HG03354 (cell line): ENCODE measurements at regions not wholly inside any gene's neighbourhood (a gene's known extent, or its start where the extent isn't known, plus 50 kb on each side); places are given as distances from the start of the nearest gene placed in this dataset.
"Not testable (repeated sequence)": the region's sequence is repeated elsewhere in the genome, so short reads cannot be mapped to it uniquely, and the experiment has no call there.

Source experiments
- ATAC-seq: cut with Tn5 transposase; IDR thresholded peaks from one replicate; pipeline ENCODE4 v1.9.1; 2021; ENCODE audit warnings: mild to moderate bottlenecking; ENCODE audit not compliant: unreplicated experiment, poor library complexity, severe bottlenecking

DNA sequence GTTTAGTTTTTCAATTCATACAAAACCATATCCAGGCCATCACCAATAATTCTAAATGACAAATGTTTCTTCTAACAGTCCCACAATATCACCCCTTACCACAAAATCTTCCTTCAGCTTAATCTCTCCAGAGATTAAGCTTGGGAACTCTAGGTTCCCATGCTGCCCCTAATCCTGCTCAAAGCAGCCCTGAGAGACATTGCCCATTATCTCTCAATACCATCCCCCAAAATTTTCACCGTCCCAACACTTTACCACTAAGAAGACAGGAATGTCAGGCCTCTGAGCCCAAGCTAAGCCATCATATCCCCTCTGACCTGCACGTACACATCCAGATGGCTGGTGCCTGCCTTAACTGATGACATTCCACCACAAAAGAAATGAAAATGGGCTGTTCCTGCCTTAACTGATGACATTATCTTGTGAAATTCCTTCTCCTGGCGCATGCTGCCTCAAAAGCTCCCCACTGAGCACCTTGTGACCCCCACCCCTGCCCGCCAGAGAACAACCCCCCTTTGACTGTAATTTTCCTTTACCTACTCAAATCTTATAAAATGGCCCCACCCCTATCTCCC, 1530.9 kb upstream of the SPRY2 start:
- not testable (repeated sequence) for ATAC-seq

DNA sequence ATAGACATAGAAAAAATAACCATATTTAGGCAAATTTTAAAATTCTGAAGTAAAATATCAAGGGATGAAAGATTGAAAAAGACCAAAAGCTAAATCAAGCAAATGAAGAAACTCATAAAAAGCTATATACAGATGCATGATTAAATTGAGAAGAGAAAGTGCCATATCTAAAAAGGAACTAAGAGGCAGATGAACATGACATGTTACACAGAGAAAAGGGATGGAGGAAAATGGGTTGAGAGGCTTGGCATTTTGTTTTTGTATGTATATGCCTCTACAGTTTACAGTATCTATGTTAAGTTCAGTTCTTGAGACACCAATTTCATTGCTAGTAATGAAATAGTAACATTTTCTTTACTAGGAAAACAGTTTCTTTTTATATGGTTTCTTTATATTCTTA, 1507.4 kb upstream of the SPRY2 start:
- no peak for ATAC-seq

DNA sequence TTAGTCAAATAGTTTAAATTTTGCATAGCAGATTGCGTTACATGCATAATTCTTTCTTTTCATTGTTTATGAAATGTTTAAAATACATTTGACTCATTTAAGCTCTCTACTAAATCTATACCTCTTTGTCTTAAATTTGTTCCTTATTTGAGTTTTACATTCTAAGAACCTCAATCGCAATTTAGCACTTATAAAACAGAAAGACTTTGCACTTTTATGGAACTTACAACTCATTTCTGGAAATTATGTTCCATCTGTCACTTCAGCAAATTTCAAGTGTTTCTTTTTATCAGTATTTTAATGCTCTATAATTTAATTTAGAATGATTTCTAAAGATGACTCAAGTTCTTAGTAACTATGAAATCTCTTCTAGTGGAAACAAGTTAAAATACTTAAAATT, 1505.8 kb upstream of the SPRY2 start:
- no peak for ATAC-seq

DNA sequence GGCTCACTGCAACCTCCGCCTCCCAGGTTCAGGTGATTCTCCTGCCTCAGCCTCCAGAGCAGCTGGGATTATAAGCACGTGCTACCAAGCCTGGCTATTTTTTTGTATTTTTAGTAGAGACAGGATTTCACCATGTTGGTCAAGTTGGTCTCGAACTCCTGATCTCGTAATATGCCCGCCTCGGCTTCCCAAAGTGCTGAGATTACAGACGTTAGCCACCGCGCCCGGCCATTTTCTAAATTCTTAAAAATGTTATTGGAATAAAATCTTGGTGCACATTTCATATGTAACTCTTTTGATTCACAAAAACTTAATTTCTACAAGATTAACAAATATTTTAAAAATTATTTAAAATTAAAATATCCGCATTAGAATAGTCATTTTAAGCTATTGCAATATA, 1480.3 kb upstream of the SPRY2 start:
- no peak for ATAC-seq

DNA sequence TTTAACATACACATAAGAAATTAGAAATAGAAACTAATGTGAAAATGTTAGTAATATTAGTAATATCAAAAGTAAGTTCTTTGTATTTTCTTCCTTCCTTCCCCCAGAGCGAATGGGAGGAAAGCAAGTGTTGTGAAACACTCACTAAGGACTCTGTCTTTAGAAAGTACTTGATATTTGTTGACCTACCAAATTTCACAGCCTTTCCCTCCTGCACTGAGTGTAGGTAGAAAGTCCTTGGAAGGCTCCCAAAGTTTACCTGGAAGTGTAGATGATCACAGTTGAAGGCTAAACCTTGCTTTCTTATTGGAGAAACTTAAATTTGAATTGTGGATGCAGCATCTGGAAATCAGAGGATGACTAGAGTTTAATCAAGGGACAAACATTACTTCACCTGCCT, 1459.5 kb upstream of the SPRY2 start:
- no peak for ATAC-seq

DNA sequence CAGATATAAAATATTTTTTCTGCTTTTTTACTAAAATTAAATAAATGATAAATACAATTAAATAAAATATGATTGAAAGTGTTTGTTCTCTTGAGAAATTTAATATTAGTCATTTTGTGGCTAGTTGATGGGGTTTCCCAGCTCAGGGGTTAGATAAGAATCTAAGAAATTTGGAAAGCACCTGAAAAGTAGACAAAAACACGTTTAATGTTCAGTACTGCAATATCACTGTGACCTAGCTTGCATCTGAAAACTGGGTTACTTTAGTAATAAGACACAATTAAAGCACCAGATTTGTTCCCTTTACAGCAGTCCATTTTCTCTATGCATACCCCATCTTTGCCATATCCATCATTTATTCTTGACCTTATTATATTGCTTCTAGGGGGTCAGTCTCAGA, 1454.8 kb upstream of the SPRY2 start:
- ATAC-seq, result no peak

DNA sequence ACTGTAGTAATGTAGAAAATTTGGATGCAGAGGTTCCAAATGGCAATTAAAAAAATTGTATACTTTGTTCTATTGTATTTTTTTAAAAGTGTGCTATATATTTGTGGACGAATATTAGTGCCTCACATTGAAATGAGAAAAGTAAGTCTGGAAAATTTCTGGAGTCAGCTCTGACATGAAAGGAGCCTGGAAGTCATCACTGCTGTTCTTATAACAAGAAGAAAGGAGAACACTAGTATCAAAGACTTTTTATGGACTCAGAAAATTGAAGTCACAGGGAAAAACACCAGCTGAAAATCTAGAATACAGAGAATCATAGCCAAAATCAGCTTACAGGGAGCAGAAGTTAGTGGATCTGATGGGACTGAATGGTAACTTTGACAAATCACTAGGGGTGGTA, 1450.7 kb upstream of the SPRY2 start:
- no peak for ATAC-seq

DNA sequence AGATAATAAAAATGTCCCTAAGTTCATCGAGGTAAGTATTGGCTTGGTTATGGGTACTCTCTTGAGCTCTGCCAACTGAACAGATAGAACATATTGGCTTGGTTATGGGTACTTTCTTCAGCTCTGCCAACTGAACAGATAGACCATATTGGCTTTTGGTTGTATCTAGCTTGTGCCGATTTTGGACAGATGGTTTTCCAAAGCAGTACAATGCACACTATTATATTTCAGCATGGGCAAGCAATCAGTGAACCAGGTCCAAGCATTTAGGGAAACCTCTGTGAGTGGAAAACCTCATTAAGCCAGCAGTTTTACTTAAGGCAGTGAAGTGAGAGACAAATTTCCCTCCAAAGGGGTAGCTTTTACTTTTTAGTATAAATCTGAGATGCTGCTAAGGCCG, 1440.5 kb upstream of the SPRY2 start:
- no peak for ATAC-seq

DNA sequence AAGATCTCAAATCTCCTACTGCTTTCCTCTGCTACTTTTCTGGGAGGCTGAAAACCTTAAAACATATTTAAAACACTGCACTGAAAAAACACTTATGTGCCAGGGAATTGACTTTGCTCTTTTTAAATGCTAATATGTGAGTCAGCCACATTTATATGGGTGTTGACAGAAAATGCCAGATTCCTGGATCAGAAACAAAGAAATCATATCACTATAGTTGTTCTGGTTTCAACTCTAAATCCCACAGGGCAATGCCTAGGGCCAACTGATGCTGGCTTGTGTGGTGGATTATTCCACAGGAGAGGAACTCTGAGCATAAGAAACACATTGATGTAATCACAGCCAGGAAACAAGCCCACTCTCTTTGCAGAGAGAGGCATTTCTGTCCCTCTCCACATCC, 1439.0 kb upstream of the SPRY2 start:
- no peak for ATAC-seq

DNA sequence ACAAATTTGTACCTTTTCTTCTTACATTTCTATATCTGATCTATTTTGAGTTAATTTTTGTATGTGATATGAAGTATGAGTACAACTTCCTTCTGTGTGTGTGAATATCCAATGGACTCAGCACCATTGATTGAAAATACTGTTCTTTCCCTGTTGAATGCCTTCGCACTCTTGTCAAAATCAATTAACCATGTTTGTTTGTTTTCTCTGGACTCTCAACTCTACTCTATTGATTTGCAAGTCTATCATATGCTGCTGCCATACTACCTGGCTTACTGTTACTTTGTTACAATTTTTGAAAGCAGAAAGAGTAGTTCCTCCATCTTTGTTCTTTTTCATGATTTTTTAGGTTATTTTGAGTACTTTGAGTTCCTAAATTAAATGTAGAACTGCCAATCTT, 1437.4 kb upstream of the SPRY2 start:
- no peak for ATAC-seq

DNA sequence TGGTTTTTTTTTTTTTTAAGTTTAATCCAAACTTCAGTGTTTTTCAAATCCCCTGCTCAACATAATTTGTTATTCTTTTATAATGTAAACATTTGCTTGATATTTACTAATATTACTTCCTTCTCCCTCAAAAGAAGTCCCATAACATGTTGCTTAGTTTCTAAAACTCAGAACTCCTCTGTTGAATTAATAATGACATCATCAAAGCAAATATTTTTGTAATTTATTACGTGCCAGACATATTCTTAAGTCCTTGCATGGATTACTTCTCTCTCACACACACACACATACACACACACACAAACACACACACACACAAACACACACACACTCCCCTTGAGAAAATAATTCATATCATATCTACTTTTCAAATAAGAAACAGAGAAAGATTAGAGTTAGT, 1432.3 kb upstream of the SPRY2 start:
- ATAC-seq, result no peak

DNA sequence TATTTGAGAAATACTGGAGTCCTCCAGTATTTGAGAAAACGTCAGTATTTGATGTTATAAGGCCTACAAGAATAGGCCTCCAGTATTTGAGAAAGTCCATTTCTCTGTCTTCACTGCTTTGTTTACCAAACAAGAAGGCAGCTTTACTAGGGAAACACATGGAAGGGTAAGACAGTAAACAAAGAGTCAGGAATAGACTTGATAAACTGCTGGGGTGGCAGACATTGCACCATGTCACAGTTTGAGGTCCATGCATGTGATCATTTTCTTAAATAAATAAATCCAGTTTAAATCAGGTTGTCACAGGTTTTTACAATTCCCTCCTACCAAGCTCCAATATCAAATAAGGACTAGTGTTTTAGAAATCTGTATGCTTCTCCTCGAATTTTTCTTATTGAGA, 1431.0 kb upstream of the SPRY2 start:
- no peak for ATAC-seq

DNA sequence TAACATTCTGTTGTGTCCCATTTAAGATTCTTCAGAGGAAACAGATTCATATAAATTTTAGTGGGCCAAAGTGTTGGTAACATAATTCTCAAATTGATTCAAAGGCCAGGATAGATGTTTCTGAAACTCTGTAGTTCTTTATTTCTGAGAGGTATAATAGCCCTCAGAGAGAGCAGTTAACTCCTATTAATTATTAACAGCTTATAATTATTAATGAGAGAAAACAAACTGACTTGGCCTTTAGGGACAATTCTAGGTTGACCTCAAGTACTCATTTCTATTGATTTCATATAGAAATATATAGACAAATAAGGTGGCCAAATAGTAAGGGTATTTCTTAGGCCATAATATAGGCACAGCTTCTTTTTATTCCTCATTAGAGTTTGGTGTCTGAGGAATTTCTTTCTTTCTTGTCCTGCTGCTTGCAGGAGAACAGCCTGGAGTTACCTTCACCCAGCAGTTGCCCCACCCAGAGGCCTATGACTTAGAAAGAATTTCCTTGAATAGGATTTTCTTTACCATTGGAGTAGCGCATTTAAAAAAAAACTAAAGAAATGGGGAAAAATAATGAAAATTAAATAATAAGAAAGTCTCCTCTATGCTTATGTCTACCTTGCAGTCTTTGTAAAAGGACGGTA, 1430.1 kb upstream of the SPRY2 start:
- no peak for ATAC-seq

DNA sequence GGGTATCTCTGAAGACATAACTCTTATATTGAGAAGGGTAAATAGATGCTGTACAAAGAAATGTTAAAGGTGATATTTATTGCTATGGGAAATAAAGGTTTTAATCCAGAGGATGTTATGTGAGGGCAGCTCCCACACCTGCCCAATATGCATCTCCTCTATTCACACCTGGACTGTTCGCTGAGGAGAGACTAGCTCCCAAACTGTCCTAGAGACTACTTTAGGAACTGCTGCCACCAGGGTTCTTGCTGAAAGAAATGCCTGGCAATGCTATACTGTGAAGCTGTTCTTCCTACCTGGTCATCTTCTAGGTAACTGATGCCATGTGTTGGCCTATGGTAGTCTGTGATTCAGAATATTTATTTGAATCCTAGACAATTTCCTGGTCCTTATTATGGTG, 1421.5 kb upstream of the SPRY2 start:
- no peak for ATAC-seq

DNA sequence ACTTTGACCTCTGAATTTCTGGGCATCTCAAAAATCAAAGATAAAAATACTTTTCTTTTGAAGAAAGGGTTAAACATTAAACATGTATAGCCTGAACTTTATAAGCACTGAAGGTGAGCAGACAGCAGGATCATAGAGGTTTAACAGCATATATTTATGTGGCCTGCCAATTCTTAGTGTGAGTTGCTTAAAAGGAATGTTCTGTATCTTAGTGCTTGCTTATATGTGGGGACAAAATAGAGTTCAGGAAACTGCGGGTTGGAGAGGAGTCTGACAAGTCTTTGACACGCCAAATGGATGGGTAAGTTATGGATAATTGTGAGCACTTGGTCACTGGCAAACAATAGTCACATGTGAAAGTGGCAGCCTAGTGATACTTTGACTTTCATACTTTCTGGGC, 1419.4 kb upstream of the SPRY2 start:
- ATAC-seq, result no peak

DNA sequence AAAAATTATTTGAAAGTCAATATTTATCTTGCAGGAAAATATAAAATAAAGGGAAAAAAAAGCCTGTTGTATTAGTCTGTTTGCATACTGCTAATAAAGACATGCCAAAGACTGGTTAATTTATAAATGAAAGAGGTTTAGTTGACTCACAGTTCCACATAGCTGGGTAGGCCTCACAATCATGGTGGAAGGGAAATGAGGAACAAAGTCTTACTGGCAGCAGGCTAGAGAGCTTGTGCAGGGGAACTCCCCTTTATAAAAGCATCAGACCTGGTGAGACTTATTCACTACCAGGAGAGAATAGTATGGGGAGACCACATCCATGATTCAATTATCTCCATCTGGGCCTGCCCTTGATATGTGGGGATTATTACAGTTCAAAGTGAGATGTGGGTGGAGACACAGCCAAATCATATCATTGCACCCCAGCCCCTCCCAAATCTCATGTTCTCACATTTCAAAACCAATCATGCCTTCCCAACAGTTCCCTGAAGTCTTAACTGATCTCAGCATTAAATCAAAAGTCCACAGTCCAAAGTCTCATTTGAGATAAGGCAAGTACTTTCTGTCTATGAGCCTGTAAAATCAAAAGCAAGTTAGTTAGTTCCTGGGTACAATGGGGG, 1416.5 kb upstream of the SPRY2 start:
- ATAC-seq, result no peak

DNA sequence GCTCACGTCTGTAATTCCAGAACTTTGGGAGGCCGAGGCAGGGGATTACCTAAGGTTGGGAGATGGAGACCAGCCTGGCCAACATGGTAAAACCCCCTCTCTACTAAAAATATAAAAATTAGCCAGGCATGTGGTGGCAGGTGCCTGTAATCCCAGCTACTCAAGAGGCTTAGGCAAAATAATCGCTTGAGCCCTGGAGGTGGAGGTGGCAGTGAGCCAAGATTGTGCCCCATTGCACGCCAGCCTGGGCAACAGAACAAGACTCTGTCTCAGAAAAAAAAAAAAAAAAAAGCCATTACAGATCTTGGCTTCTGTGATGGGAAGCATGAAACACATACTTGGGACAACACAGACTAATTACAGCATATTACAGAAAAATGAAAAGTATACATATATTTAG, 1404.5 kb upstream of the SPRY2 start:
- ATAC-seq, result no peak

DNA sequence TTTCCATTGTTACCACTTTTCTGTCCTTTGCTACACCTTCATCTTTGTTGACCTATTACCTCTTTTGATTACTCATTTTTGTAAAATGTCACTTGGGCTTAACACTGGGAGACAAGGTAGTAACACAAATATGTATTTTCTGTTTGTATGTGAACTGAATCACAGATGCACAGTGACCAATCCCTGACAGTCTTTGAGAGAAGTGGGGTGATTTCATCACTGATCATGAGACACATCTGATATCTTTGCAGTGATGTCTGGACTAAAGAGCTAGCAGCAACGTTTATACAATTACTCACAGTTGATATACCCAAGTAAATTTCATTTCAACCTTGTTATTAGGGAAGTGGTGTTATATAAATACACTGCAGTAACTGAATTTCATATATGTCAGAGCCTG, 1397.4 kb upstream of the SPRY2 start:
- no peak for ATAC-seq

DNA sequence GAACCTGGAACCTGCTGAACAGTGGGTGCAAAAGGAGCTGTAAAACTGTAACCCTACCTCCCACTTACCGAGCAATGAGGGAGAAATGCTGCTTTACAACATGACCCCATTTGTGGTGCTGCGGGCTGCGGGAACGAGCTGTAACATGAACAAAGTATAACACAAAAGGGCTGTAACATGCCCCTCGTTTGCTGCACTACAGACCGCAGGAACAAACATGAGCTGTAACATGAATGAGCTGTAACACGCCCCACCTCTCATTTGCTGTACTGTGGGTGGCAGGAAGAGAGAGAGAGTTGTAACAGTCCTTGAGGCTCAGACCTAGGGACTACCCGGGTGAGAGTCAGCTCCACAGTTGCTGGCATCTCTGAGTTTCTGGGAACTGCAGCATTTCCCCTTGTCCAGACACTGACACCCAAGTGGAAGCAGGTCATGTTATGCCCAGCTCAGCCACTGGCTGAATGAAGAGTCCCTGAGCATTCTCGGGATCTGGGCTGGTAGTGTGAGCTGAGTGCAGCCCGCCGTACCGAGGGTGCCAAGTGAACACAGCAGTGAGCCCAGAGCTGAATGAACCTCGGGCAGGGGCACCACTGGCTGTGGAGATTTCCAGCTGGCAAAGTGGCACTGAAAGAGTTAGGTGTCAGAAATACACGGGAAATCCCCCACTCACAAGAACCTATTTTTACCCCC, 1385.3 kb upstream of the SPRY2 start:
- no peak for ATAC-seq

DNA sequence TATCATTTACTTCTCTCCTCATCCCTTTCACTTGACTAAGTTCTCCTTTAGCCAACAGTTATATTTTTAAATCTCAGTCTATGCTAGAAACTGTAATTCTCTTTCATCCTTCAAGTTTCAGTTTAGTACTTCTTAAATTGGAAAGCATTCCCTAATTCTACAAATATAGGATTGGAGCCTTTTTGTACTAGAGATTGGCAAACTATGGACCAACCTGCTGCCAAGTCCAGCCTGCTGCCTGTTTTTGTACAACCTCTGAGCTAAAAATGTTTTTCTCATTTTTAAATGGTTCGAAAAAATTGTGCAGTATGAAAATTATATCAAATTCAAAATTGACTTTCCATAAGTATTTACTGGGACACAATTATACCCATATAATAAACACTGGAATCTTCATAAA, 1381.5 kb upstream of the SPRY2 start:
- ATAC-seq, result no peak

DNA sequence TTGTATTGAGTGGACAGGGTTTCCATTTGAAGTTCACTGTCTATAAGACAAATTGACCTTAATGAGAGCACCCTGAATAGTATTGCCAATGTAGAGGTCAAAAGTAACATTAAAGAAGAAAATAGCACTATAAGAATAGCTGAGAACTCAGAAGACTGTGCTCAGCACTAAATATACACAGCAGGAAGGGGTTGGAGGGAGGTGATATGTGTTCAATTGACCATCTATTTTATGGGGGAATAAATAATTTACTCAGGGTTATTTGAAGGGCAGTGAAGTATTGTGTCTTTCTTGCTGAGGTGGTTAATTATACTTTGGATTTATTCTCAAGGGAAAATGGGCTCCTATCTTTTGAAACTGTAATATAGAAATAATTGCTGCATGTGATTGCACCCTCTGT, 1380.5 kb upstream of the SPRY2 start:
- no peak for ATAC-seq
